SK-N-SH (cell line): ENCODE measurements at regions not wholly inside any gene's neighbourhood (a gene's known extent, or its start where the extent isn't known, plus 50 kb on each side); places are given as distances from the start of the nearest gene placed in this dataset.

Experiments used
- CTCF ChIA-PET: fragments of 300-600, 350-600 bp; formaldehyde crosslinking; extraction: SDS; loops from one replicate; lab custom pipeline; 2021; lab: Yijun Ruan, JAX
- POLR2A ChIA-PET: fragments of 350-600 bp; sonication (Branson Sonifier 250); formaldehyde crosslinking; extraction: SDS; loops from one replicate; lab custom pipeline; 2020; ENCODE audit warnings: antibody characterized with exemption, inconsistent platforms; lab: Yijun Ruan, JAX
- DNase-seq: peaks from one replicate; pipeline ENCODE4 v3.0.0; 2012
- H2AFZ ChIP-seq: fragments of 200-600 bp; sonication (generic); 2 replicates; pipeline ENCODE4 v1.8.1; 2016; ENCODE audit warnings: antibody characterized with exemption, mild to moderate bottlenecking, low read depth
- H3F3A ChIP-seq: fragments of 200-600 bp; sonication (generic); replicated peaks from 2 replicates; pipeline ENCODE3; 2016; ENCODE audit warnings: antibody characterized with exemption, mild to moderate bottlenecking; ENCODE audit not compliant: insufficient read depth
- H3K27ac ChIP-seq, 2 experiments: fragments of 200-500 bp in 1 of 2; fragments of 200-600 bp in 1 of 2; sonication (Bioruptor generic) in 1 of 2; sonication (generic), shearing (Covaris generic) in 1 of 2; 2 replicates each; pipeline versions ENCODE4 v1.5.1 to v1.6.1; 2014 to 2016; ENCODE audit warnings: low read depth in 2 of 2, inconsistent platforms in 1 of 2, low read length in 1 of 2, mild to moderate bottlenecking in 1 of 2, mixed read lengths in 1 of 2
- H3K27me3 ChIP-seq: fragments of 200-600 bp; sonication (generic), shearing (Covaris generic); 2 replicates; pipeline ENCODE4 v1.6.1; 2016; ENCODE audit warnings: mixed run types; ENCODE audit not compliant: insufficient read depth
- H3K36me3 ChIP-seq, 2 experiments: fragments of 200-500 bp in 1 of 2; fragments of 200-600 bp in 1 of 2; sonication (Bioruptor generic) in 1 of 2; sonication (generic) in 1 of 2; replicated peaks in 1 of 2; 2 replicates each; pipeline versions ENCODE3 to v1.5.1; 2014 to 2016; ENCODE audit warnings: low read length in 1 of 2, mild to moderate bottlenecking in 1 of 2; ENCODE audit not compliant: insufficient read depth in 2 of 2, control insufficient read depth in 1 of 2
- H3K4me1 ChIP-seq, 2 experiments: fragments of 200-500 bp in 1 of 2; fragments of 200-600 bp in 1 of 2; sonication (Bioruptor generic) in 1 of 2; sonication (generic), shearing (Covaris generic) in 1 of 2; 2 replicates each; pipeline versions ENCODE4 v1.5.1 to v1.6.1; 2014 to 2016; ENCODE audit warnings: low read depth in 1 of 2, low read length in 1 of 2, mixed run types in 1 of 2; ENCODE audit not compliant: insufficient read depth in 2 of 2, control insufficient read depth in 1 of 2
- H3K4me2 ChIP-seq: fragments of 200-600 bp; sonication (generic), shearing (Covaris generic); 2 replicates; pipeline ENCODE4 v1.6.1; 2017; ENCODE audit warnings: mixed run types
- H3K4me3 ChIP-seq, 2 experiments: fragments of 200-500 bp in 1 of 2; fragments of 200-600 bp in 1 of 2; sonication (Bioruptor generic) in 1 of 2; sonication (generic), shearing (Covaris generic) in 1 of 2; 2 replicates each; pipeline versions ENCODE4 v1.5.1 to v1.8.1; 2014 to 2016; ENCODE audit warnings: low read depth in 2 of 2, inconsistent platforms in 1 of 2, low read length in 1 of 2, mild to moderate bottlenecking in 1 of 2, mixed read lengths in 1 of 2, moderate library complexity in 1 of 2
- H3K79me2 ChIP-seq: fragments of 200-600 bp; sonication (generic); 2 replicates; pipeline ENCODE4 v1.8.1; 2017; ENCODE audit warnings: mild to moderate bottlenecking; ENCODE audit not compliant: insufficient read depth
- H3K9ac ChIP-seq: fragments of 200-600 bp; sonication (generic); 2 replicates; pipeline ENCODE4 v1.6.1; 2017; ENCODE audit warnings: mixed run types
- H3K9me2 ChIP-seq: fragments of 200-600 bp; sonication (generic); 2 replicates; pipeline ENCODE4 v1.6.1; 2017; ENCODE audit warnings: mixed run types
- H3K9me3 ChIP-seq: fragments of 200-600 bp; sonication (generic); 2 replicates; pipeline ENCODE4 v1.6.1; 2017; ENCODE audit warnings: mixed run types, mild to moderate bottlenecking, moderate library complexity
- H4K20me1 ChIP-seq: fragments of 200-600 bp; sonication (generic); 2 replicates; pipeline ENCODE4 v1.6.1; 2017; ENCODE audit warnings: mild to moderate bottlenecking, mixed run types; ENCODE audit not compliant: insufficient read depth
- CHD2 ChIP-seq: fragments of 150-350 bp; IDR thresholded peaks from 2 replicates; pipeline ENCODE4 v1.6.1; 2018; ENCODE audit warnings: low read length; ENCODE audit not compliant: partially characterized antibody
- EP300 ChIP-seq, 2 experiments: IDR thresholded peaks; 2 replicates each; pipeline versions ENCODE4 v1.4.0 to v1.6.1; 2012; ENCODE audit warnings: borderline replicate concordance in 1 of 2, low read depth in 1 of 2, low read length in 1 of 2
- FOSL2 ChIP-seq: IDR thresholded peaks from 2 replicates; pipeline ENCODE4 v1.4.0; 2012; ENCODE audit warnings: low read depth, mild to moderate bottlenecking, moderate library complexity, borderline replicate concordance
- FOXJ3 ChIP-seq: sonication (generic); formaldehyde crosslinking; IDR thresholded peaks from 2 replicates; pipeline ENCODE4 v1.5.1; 2020; ENCODE audit warnings: mild to moderate bottlenecking, missing genetic modification reagents
- FOXM1 ChIP-seq: IDR thresholded peaks from 2 replicates; pipeline ENCODE4 v1.4.0; 2012; ENCODE audit warnings: low read depth, mild to moderate bottlenecking
- GATA2 ChIP-seq: sonication (generic); formaldehyde crosslinking; IDR thresholded peaks from 2 replicates; pipeline ENCODE4 v1.5.0; 2020; ENCODE audit warnings: mild to moderate bottlenecking, missing genetic modification reagents
- IRF3 ChIP-seq: fragments of 150-350 bp; IDR thresholded peaks from 2 replicates; pipeline ENCODE4 v1.6.1; 2016; ENCODE audit warnings: mild to moderate bottlenecking, low read depth, low read length
- JUND ChIP-seq: IDR thresholded peaks from 2 replicates; pipeline ENCODE4 v1.4.0; 2012
- MAX ChIP-seq: IDR thresholded peaks from 2 replicates; pipeline ENCODE4 v1.4.0; 2012; ENCODE audit warnings: low read depth
- MEF2A ChIP-seq: IDR thresholded peaks from 2 replicates; pipeline ENCODE4 v1.4.0; 2012; ENCODE audit warnings: low read depth, borderline replicate concordance
- MXI1 ChIP-seq: IDR thresholded peaks from 2 replicates; pipeline ENCODE4 v1.6.1; 2012; ENCODE audit warnings: mild to moderate bottlenecking, low read depth, low read length, improper control_type of control experiment
- NFIC ChIP-seq: IDR thresholded peaks from 2 replicates; pipeline ENCODE4 v1.4.0; 2012; ENCODE audit warnings: borderline replicate concordance
- PBX3 ChIP-seq: IDR thresholded peaks from 2 replicates; pipeline ENCODE4; 2012
- RAD21 ChIP-seq: IDR thresholded peaks from 2 replicates; pipeline ENCODE4 v1.6.1; 2012; ENCODE audit warnings: mild to moderate bottlenecking, low read length
- REST ChIP-seq: IDR thresholded peaks from 2 replicates; pipeline ENCODE4 v1.6.1; 2012; ENCODE audit warnings: mild to moderate bottlenecking, low read depth, low read length, moderate library complexity
- RFX5 ChIP-seq: IDR thresholded peaks from 2 replicates; pipeline ENCODE4 v1.6.1; 2012; ENCODE audit warnings: mild to moderate bottlenecking, improper control_type of control experiment, low read length
- SIN3A ChIP-seq: IDR thresholded peaks from 2 replicates; pipeline ENCODE4 v1.6.1; 2012; ENCODE audit warnings: low read depth, mild to moderate bottlenecking, low read length, moderate library complexity, borderline replicate concordance
- TCF12 ChIP-seq: IDR thresholded peaks from 2 replicates; pipeline ENCODE4 v1.4.0; 2012
- TEAD4 ChIP-seq: IDR thresholded peaks from 2 replicates; pipeline ENCODE4 v1.4.0; 2012; ENCODE audit warnings: mild to moderate bottlenecking, borderline replicate concordance; ENCODE audit not compliant: insufficient read depth
- USF1 ChIP-seq: IDR thresholded peaks from 2 replicates; pipeline ENCODE4 v1.4.0; 2012; ENCODE audit warnings: low read depth, borderline replicate concordance
- YY1 ChIP-seq: IDR thresholded peaks from 2 replicates; pipeline ENCODE4 v1.4.0; 2012; ENCODE audit warnings: low read depth, mild to moderate bottlenecking
- ZBTB33 ChIP-seq: IDR thresholded peaks from 2 replicates; pipeline ENCODE4 v1.4.0; 2012; ENCODE audit warnings: low read depth, borderline replicate concordance
- WGBS: methylation state at CpG from one replicate; pipeline ENCODE4 v1.1.6; 2017; ENCODE audit warnings: low lambda C conversion rate; 5-methylcytosine and 5-hydroxymethylcytosine counted together
- TF ChIP-seq, protein P1 (sequence below): fragments of 150-350 bp; IDR thresholded peaks from 2 replicates; pipeline ENCODE4 v1.6.1; 2017; ENCODE audit warnings: antibody characterized with exemption, low read length, low read depth, borderline replicate concordance

GRCh38 chr2:37506407-37507050 is 162.1 kb downstream of the QPCT start:
- Histone ChIP-seq H4K20me1 (no peaks in the 10 kb centered on the region), H3K27ac (peak overlapping the region; percentile 27 to 93; a peak in 3 of 4 replicates), H2AFZ (peak overlapping the region; percentile 61), H3K9ac (0 out of 2 replicates have a peak overlapping the region, but pooled peaks have one; percentile 3), H3K9me2 (no peaks in the 10 kb centered on the region), H3K4me1 (peaks cover 9 to 22% of the 10 kb centered on the region in 2 experiments), H3K4me3 (no peak overlapping the region; a peak in 1 of 4 replicates), H3K27me3 (no peaks in the 10 kb centered on the region), H3K79me2 (no peaks in the 10 kb centered on the region), H3K4me2 (peak overlapping the region; percentile 8; the same call in 1 of the 2 replicates), H3K9me3 (no peaks in the 10 kb centered on the region), H3F3A (no peaks in the 10 kb centered on the region), H3K36me3 (no peaks in the 10 kb centered on the region)
- POLR2A ChIA-PET = interaction anchor here (0.8 to 1.7 kb wide), 6 partner anchors 17 to 349 kb away, joined by 3 to 6 read pairs (median 4); partner anchors contain the start of gene CDC42EP3
- 29% methylated on average over 5 of the region's 5 CpGs for WGBS
- peak; percentile 47 for DNase-seq
- CTCF ChIA-PET = interaction anchor here (0.8 to 3.3 kb wide), 12 partner anchors 26 to 371 kb away, joined by 3 to 18 read pairs (median 4); no protein-coding TSS in a partner anchor
- TF ChIP-seq FOSL2 (peak; percentile 28; the same call in 1 of the 2 replicates), GATA2 (CRISPR knock-in tag) (peak; percentile 81), PBX3 (peak; percentile 80; the same call in 1 of the 2 replicates), SIN3A (no peak), ZBTB33 (no peak), MEF2A (peak; percentile 94), USF1 (no peak), REST (no peak), TCF12 (peak; percentile 88), FOXJ3 (CRISPR knock-in tag) (peak; percentile 82), MXI1 (peak; percentile 23; the same call in 1 of the 2 replicates), JUND (peak; percentile 47), EP300 (IDR thresholded peaks at IDR 0.05; ENCODE audit: borderline replicate concordance in 1 of 2, low read depth in 1 of 2, low read length in 1 of 2) (peak; percentile 63 to 99; a peak in 3 of 4 replicates), TEAD4 (peak; percentile 52), CHD2 (peak; percentile 84), NFIC (no peak), RAD21 (peak; percentile 41), FOXM1 (no peak), MAX (no peak), IRF3 (no peak), RFX5 (no peak), YY1 (no peak)
- TF ChIP-seq, protein P1, sequence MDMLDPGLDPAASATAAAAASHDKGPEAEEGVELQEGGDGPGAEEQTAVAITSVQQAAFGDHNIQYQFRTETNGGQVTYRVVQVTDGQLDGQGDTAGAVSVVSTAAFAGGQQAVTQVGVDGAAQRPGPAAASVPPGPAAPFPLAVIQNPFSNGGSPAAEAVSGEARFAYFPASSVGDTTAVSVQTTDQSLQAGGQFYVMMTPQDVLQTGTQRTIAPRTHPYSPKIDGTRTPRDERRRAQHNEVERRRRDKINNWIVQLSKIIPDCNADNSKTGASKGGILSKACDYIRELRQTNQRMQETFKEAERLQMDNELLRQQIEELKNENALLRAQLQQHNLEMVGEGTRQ = no peak
